ENCODE measurements at regions not wholly inside any gene's neighbourhood (a gene's known extent, or its start where the extent isn't known, plus 50 kb on each side); places are given as distances from the start of the nearest gene placed in this dataset.
A peak's percentile ranks its signal among the peaks of the same experiment; 100 is the strongest.
"Not testable (repeated sequence)": the region's sequence is repeated elsewhere in the genome, so short reads cannot be mapped to it uniquely, and the experiment has no call there.

GRCh38 chr1:78203410-78203982, 157.7 kb downstream of the GIPC2 start:
- not testable (repeated sequence) for DNase-seq (ENCODE audit: low read depth)

GRCh38 chr1:78210175-78210574, 164.4 kb downstream of the GIPC2 start:
- no peak for DNase-seq (ENCODE audit: low read depth)

GRCh38 chr1:78211483-78212092, 165.8 kb downstream of the GIPC2 start:
- no peak for DNase-seq (ENCODE audit: low read depth)

GRCh38 chr1:78214334-78214733, 168.6 kb downstream of the GIPC2 start:
- no peak for DNase-seq (ENCODE audit: low read depth)

- no peak for DNase-seq (ENCODE audit: low read depth)
Observed at GRCh38 chr1:78222225-78222959, 176.6 kb downstream of the GIPC2 start.

- DNase-seq (ENCODE audit: low read depth): no peak
Observed at GRCh38 chr1:78222960-78223358, 177.2 kb downstream of the GIPC2 start.

GRCh38 chr1:78223417-78224215, 177.8 kb downstream of the GIPC2 start:
- peak; percentile 39 for DNase-seq (ENCODE audit: low read depth)

- no peak for DNase-seq (ENCODE audit: low read depth)
Observed at GRCh38 chr1:78224246-78224785, 178.6 kb downstream of the GIPC2 start.

GRCh38 chr1:78224861-78225552, 179.2 kb downstream of the GIPC2 start:
- no peak for DNase-seq (ENCODE audit: low read depth)

GRCh38 chr1:78226784-78227183, 181.0 kb downstream of the GIPC2 start:
- DNase-seq (ENCODE audit: low read depth): peak; percentile 26

- DNase-seq (ENCODE audit: low read depth): no peak
Observed at GRCh38 chr1:78227705-78228635, 182.2 kb downstream of the GIPC2 start.

GRCh38 chr1:78229344-78229743, 183.6 kb downstream of the GIPC2 start:
- DNase-seq (ENCODE audit: low read depth): peak; percentile 85

- DNase-seq (ENCODE audit: low read depth): no peak
Observed at GRCh38 chr1:78231477-78231876, 185.7 kb downstream of the GIPC2 start.

- DNase-seq (ENCODE audit: low read depth): no peak
Observed at GRCh38 chr1:78231894-78232293, 186.1 kb downstream of the GIPC2 start.

- no peak for DNase-seq (ENCODE audit: low read depth)
Observed at GRCh38 chr1:78232630-78233029, 186.9 kb downstream of the GIPC2 start.

- no peak for DNase-seq (ENCODE audit: low read depth)
Observed at GRCh38 chr1:78234496-78234895, 188.7 kb downstream of the GIPC2 start.

- no peak for DNase-seq (ENCODE audit: low read depth)
Observed at GRCh38 chr1:78236716-78237115, 190.9 kb downstream of the GIPC2 start.

GRCh38 chr1:78237364-78237916, 191.7 kb downstream of the GIPC2 start:
- DNase-seq (ENCODE audit: low read depth): no peak

GRCh38 chr1:78240191-78240590, 194.4 kb downstream of the GIPC2 start:
- no peak for DNase-seq (ENCODE audit: low read depth)

- DNase-seq (ENCODE audit: low read depth): no peak
Observed at GRCh38 chr1:78240755-78241154, 195.0 kb downstream of the GIPC2 start.
